GM23338 (cell line): ENCODE measurements at regions not wholly inside any gene's neighbourhood (a gene's known extent, or its start where the extent isn't known, plus 50 kb on each side); places are given as distances from the start of the nearest gene placed in this dataset.

Experiments used
- ATAC-seq: fragments of 200-7000 bp; cut with Tn5 transposase; 3 replicates; pipeline ENCODE4 v1.9.1; 2020
- DNase-seq: peaks from one replicate; pipeline ENCODE4 v3.0.0-alpha.2; 2015; ENCODE audit warnings: low spot score
- H2AFZ ChIP-seq: fragments of 200-600 bp; sonication (generic); 2 replicates; pipeline ENCODE4 v1.8.0; 2016; ENCODE audit warnings: antibody characterized with exemption, mild to moderate bottlenecking, moderate library complexity
- H3F3A ChIP-seq: fragments of 200-600 bp; sonication (generic); replicated peaks from 2 replicates; pipeline ENCODE4 v1.8.0; 2017; ENCODE audit warnings: antibody characterized with exemption, mixed run types, low read depth
- H3K27ac ChIP-seq: fragments of 200-600 bp; sonication (generic); 2 replicates; pipeline ENCODE4 v1.6.1; 2016; ENCODE audit warnings: low read depth
- H3K27me3 ChIP-seq: fragments of 200-600 bp; sonication (generic); 2 replicates; pipeline ENCODE4 v1.8.0; 2016; ENCODE audit warnings: mild to moderate bottlenecking, mixed run types, moderate library complexity; ENCODE audit not compliant: insufficient read depth
- H3K36me3 ChIP-seq: fragments of 200-600 bp; sonication (generic); 2 replicates; pipeline ENCODE4 v1.8.0; 2016; ENCODE audit warnings: mild to moderate bottlenecking; ENCODE audit not compliant: insufficient read depth
- H3K4me1 ChIP-seq: fragments of 200-600 bp; sonication (generic); 2 replicates; pipeline ENCODE4 v1.8.0; 2016; ENCODE audit warnings: mild to moderate bottlenecking, moderate library complexity; ENCODE audit not compliant: insufficient read depth
- H3K4me2 ChIP-seq: fragments of 200-600 bp; sonication (generic); 2 replicates; pipeline ENCODE4 v1.7.1; 2017; ENCODE audit warnings: mixed run types
- H3K4me3 ChIP-seq: fragments of 200-600 bp; sonication (generic); 2 replicates; pipeline ENCODE4 v1.6.1; 2016; ENCODE audit warnings: mixed run types
- H3K79me2 ChIP-seq: fragments of 200-600 bp; sonication (generic); replicated peaks from 2 replicates; pipeline ENCODE4 v1.8.0; 2017; ENCODE audit warnings: mild to moderate bottlenecking; ENCODE audit not compliant: insufficient read depth
- H3K9me2 ChIP-seq: fragments of 200-600 bp; sonication (generic); 2 replicates; pipeline ENCODE4 v1.8.0; 2017; ENCODE audit not compliant: insufficient read depth
- H4K20me1 ChIP-seq: fragments of 200-600 bp; sonication (generic); replicated peaks from 2 replicates; pipeline ENCODE4 v1.8.0; 2017; ENCODE audit warnings: mild to moderate bottlenecking; ENCODE audit not compliant: insufficient read depth
- H3K27ac Mint-ChIP-seq: 2 replicates; pipeline ENCODE4 v1.8.0; 2020; ENCODE audit warnings: inconsistent platforms, mild to moderate bottlenecking, moderate library complexity, mixed read lengths
- H3K27me3 Mint-ChIP-seq: 3 replicates; pipeline ENCODE4 v1.8.0; 2022; ENCODE audit warnings: low read depth, mild to moderate bottlenecking, moderate library complexity, mixed read lengths, inconsistent platforms; ENCODE audit not compliant: insufficient read depth, poor library complexity
- H3K36me3 Mint-ChIP-seq: 3 replicates; pipeline ENCODE4 v1.8.0; 2021; ENCODE audit warnings: low read depth, mild to moderate bottlenecking, inconsistent platforms, moderate library complexity, mixed read lengths
- H3K4me1 Mint-ChIP-seq: 3 replicates; pipeline ENCODE4 v1.8.0; 2020; ENCODE audit warnings: mild to moderate bottlenecking, inconsistent platforms, mixed read lengths
- H3K4me3 Mint-ChIP-seq: 3 replicates; pipeline ENCODE4 v1.8.0; 2021; ENCODE audit warnings: moderate library complexity, mild to moderate bottlenecking, inconsistent platforms, mixed read lengths
- H3K9me3 Mint-ChIP-seq: 3 replicates; pipeline ENCODE4 v1.8.0; 2020; ENCODE audit warnings: moderate library complexity, mild to moderate bottlenecking, inconsistent platforms, mixed read lengths
- CREB1 ChIP-seq: fragments of 250-450 bp; sonication (Bioruptor Pico); IDR thresholded peaks from 2 replicates; pipeline ENCODE4 v1.5.0; 2020; ENCODE audit warnings: low read depth, mild to moderate bottlenecking, moderate library complexity
- CTCF ChIP-seq, 2 experiments: fragments of 200-600 bp in 1 of 2; sonication (generic) in 1 of 2; conservative IDR thresholded peaks; 2 replicates each; pipeline versions ENCODE4 v1.5.1 to v1.6.1; 2016 to 2017; ENCODE audit warnings: antibody characterized with exemption in 2 of 2, low read depth in 2 of 2, mild to moderate bottlenecking in 2 of 2, moderate library complexity in 1 of 2
- EZH2 ChIP-seq: fragments of 200-600 bp; sonication (generic); IDR thresholded peaks from one replicate; pipeline ENCODE4 v1.8.0; 2017; ENCODE audit warnings: antibody characterized with exemption, mild to moderate bottlenecking, low read depth; ENCODE audit not compliant: unreplicated experiment
- EZH2phosphoT487 ChIP-seq: fragments of 200-600 bp; sonication (generic); IDR thresholded peaks from one replicate; pipeline ENCODE4 v1.8.1; 2018; ENCODE audit warnings: antibody characterized with exemption; ENCODE audit not compliant: unreplicated experiment
- JUNB ChIP-seq: IDR thresholded peaks from one replicate; pipeline ENCODE4 v1.6.1; 2016; ENCODE audit warnings: antibody characterized with exemption; ENCODE audit not compliant: unreplicated experiment
- NANOG ChIP-seq: IDR thresholded peaks from 2 replicates; pipeline ENCODE4 v1.6.1; 2016; ENCODE audit warnings: antibody characterized with exemption, borderline replicate concordance
- POLR2AphosphoS5 ChIP-seq: IDR thresholded peaks from 2 replicates; pipeline ENCODE4 v1.6.1; 2016; ENCODE audit warnings: antibody characterized with exemption, low read depth
- REST ChIP-seq: IDR thresholded peaks from one replicate; pipeline ENCODE4 v1.6.1; 2018; ENCODE audit warnings: antibody characterized with exemption; ENCODE audit not compliant: unreplicated experiment
- STAT1 ChIP-seq: IDR thresholded peaks from one replicate; pipeline ENCODE4 v1.6.1; 2016; ENCODE audit warnings: antibody characterized with exemption; ENCODE audit not compliant: unreplicated experiment
- ZNF114 ChIP-seq: fragments of 250-450 bp; sonication (Bioruptor Pico); IDR thresholded peaks from 2 replicates; pipeline ENCODE4 v1.5.0; 2020; ENCODE audit warnings: mild to moderate bottlenecking, moderate library complexity
- ZNF331 ChIP-seq: fragments of 250-450 bp; sonication (Bioruptor Pico); IDR thresholded peaks from 2 replicates; pipeline ENCODE4 v1.5.0; 2020; ENCODE audit warnings: low read depth, mild to moderate bottlenecking, moderate library complexity
- TF ChIP-seq, protein P1 (sequence below): fragments of 250-450 bp; sonication (Bioruptor Pico); IDR thresholded peaks from 2 replicates; pipeline ENCODE4 v1.5.0; 2020; ENCODE audit warnings: mild to moderate bottlenecking, moderate library complexity
- TF ChIP-seq, protein P2 (sequence below): IDR thresholded peaks from 2 replicates; pipeline ENCODE4 v1.6.1; 2016; ENCODE audit warnings: antibody characterized with exemption

DNA sequence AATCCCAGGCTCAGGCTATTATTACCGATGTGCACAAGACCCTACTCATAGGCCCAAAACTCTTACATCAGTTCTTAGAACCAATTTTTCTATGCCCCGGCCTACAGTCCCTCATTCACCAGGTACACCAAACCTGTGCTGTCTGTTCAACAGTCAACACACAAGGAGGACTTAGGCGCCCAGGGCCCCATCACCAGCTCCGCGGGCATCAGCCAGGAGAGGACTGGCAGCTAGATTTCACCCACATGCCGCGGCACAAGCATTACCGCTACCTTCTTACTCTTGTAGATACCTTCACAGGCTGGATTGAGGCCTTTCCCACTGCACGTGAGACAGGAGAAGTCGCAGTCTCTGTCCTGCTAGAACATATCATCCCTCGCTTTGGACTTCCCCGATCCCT lies 962.5 kb downstream of the RPA4 start:
- no peak overlapping the region for H3K27ac ChIP-seq
- ATAC-seq (no peak), DNase-seq (no peak)
- Mint-ChIP-seq H3K9me3 (peaks cover 60% of the 10 kb centered on the region), H3K27me3 (peaks cover 8% of the 10 kb centered on the region), H3K36me3 (peaks cover 52% of the 10 kb centered on the region), H3K27ac (no peak overlapping the region), H3K4me3 (no peak overlapping the region), H3K4me1 (no peaks in the 10 kb centered on the region)
- H4K20me1 ChIP-seq = no peaks in the 10 kb centered on the region
- H3K4me3 ChIP-seq = no peak overlapping the region
- H3K36me3 ChIP-seq = no peaks in the 10 kb centered on the region
- no peaks in the 10 kb centered on the region for H3F3A ChIP-seq
- H3K79me2 ChIP-seq = no peaks in the 10 kb centered on the region
- no peaks in the 10 kb centered on the region for H3K4me1 ChIP-seq
- H3K9me2 ChIP-seq = no peaks in the 10 kb centered on the region
- H3K27me3 ChIP-seq = no peaks in the 10 kb centered on the region
- TF ChIP-seq STAT1 = no peak
- no peak for TF ChIP-seq ZNF114 (CRISPR knock-in tag)
- TF ChIP-seq EZH2phosphoT487 = no peak
- TF ChIP-seq POLR2AphosphoS5 = no peak
- TF ChIP-seq EZH2 = no peak
- TF ChIP-seq, protein P1, sequence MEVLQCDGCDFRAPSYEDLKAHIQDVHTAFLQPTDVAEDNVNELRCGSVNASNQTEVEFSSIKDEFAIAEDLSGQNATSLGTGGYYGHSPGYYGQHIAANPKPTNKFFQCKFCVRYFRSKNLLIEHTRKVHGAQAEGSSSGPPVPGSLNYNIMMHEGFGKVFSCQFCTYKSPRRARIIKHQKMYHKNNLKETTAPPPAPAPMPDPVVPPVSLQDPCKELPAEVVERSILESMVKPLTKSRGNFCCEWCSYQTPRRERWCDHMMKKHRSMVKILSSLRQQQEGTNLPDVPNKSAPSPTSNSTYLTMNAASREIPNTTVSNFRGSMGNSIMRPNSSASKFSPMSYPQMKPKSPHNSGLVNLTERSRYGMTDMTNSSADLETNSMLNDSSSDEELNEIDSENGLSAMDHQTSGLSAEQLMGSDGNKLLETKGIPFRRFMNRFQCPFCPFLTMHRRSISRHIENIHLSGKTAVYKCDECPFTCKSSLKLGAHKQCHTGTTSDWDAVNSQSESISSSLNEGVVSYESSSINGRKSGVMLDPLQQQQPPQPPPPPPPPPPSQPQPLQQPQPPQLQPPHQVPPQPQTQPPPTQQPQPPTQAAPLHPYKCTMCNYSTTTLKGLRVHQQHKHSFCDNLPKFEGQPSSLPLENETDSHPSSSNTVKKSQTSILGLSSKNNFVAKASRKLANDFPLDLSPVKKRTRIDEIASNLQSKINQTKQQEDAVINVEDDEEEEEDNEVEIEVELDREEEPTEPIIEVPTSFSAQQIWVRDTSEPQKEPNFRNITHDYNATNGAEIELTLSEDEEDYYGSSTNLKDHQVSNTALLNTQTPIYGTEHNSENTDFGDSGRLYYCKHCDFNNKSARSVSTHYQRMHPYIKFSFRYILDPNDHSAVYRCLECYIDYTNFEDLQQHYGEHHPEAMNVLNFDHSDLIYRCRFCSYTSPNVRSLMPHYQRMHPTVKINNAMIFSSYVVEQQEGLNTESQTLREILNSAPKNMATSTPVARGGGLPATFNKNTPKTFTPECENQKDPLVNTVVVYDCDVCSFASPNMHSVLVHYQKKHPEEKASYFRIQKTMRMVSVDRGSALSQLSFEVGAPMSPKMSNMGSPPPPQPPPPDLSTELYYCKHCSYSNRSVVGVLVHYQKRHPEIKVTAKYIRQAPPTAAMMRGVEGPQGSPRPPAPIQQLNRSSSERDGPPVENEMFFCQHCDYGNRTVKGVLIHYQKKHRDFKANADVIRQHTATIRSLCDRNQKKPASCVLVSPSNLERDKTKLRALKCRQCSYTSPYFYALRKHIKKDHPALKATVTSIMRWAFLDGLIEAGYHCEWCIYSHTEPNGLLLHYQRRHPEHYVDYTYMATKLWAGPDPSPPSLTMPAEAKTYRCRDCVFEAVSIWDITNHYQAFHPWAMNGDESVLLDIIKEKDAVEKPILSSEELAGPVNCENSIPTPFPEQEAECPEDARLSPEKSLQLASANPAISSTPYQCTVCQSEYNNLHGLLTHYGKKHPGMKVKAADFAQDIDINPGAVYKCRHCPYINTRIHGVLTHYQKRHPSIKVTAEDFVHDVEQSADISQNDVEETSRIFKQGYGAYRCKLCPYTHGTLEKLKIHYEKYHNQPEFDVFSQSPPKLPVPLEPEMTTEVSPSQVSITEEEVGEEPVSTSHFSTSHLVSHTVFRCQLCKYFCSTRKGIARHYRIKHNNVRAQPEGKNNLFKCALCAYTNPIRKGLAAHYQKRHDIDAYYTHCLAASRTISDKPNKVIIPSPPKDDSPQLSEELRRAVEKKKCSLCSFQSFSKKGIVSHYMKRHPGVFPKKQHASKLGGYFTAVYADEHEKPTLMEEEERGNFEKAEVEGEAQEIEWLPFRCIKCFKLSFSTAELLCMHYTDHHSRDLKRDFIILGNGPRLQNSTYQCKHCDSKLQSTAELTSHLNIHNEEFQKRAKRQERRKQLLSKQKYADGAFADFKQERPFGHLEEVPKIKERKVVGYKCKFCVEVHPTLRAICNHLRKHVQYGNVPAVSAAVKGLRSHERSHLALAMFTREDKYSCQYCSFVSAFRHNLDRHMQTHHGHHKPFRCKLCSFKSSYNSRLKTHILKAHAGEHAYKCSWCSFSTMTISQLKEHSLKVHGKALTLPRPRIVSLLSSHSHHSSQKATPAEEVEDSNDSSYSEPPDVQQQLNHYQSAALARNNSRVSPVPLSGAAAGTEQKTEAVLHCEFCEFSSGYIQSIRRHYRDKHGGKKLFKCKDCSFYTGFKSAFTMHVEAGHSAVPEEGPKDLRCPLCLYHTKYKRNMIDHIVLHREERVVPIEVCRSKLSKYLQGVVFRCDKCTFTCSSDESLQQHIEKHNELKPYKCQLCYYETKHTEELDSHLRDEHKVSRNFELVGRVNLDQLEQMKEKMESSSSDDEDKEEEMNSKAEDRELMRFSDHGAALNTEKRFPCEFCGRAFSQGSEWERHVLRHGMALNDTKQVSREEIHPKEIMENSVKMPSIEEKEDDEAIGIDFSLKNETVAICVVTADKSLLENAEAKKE (CRISPR knock-in tag) = no peak
- no peak for TF ChIP-seq CREB1 (CRISPR knock-in tag)
- TF ChIP-seq, protein P2, sequence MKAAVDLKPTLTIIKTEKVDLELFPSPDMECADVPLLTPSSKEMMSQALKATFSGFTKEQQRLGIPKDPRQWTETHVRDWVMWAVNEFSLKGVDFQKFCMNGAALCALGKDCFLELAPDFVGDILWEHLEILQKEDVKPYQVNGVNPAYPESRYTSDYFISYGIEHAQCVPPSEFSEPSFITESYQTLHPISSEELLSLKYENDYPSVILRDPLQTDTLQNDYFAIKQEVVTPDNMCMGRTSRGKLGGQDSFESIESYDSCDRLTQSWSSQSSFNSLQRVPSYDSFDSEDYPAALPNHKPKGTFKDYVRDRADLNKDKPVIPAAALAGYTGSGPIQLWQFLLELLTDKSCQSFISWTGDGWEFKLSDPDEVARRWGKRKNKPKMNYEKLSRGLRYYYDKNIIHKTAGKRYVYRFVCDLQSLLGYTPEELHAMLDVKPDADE = no peak
- no peak for TF ChIP-seq JUNB
- TF ChIP-seq ZNF331 (CRISPR knock-in tag) = no peak
- TF ChIP-seq REST = no peak
- no peak for TF ChIP-seq CTCF (conservative IDR thresholded peaks at IDR 0.05; ENCODE audit: low read depth in 2 of 2)
- TF ChIP-seq NANOG = no peak
- H3K4me2 ChIP-seq = no peak overlapping the region
- no peak overlapping the region for H2AFZ ChIP-seq
